GM12872 (cell line): ENCODE measurements at regions not wholly inside any gene's neighbourhood (a gene's known extent, or its start where the extent isn't known, plus 50 kb on each side); places are given as distances from the start of the nearest gene placed in this dataset.

Experiments
- TF ChIP-seq, protein P1 (sequence below): IDR thresholded peaks from 3 replicates; pipeline ENCODE4 v1.5.1; 2011; ENCODE audit warnings: low read depth, mild to moderate bottlenecking, low read length, moderate library complexity; ENCODE audit not compliant: insufficient read depth

GRCh38 chr2:2981000-2981399 lies 396.6 kb downstream of the EIPR1 start:
- TF ChIP-seq, protein P1, sequence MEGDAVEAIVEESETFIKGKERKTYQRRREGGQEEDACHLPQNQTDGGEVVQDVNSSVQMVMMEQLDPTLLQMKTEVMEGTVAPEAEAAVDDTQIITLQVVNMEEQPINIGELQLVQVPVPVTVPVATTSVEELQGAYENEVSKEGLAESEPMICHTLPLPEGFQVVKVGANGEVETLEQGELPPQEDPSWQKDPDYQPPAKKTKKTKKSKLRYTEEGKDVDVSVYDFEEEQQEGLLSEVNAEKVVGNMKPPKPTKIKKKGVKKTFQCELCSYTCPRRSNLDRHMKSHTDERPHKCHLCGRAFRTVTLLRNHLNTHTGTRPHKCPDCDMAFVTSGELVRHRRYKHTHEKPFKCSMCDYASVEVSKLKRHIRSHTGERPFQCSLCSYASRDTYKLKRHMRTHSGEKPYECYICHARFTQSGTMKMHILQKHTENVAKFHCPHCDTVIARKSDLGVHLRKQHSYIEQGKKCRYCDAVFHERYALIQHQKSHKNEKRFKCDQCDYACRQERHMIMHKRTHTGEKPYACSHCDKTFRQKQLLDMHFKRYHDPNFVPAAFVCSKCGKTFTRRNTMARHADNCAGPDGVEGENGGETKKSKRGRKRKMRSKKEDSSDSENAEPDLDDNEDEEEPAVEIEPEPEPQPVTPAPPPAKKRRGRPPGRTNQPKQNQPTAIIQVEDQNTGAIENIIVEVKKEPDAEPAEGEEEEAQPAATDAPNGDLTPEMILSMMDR, result no peak

- TF ChIP-seq, protein P1, result no peak
Measured at GRCh38 chr2:2974982-2975381, 402.6 kb downstream of the EIPR1 start.

GRCh38 chr2:2960441-2961133 lies 417.0 kb downstream of the EIPR1 start:
- TF ChIP-seq, protein P1, result no peak

DNA sequence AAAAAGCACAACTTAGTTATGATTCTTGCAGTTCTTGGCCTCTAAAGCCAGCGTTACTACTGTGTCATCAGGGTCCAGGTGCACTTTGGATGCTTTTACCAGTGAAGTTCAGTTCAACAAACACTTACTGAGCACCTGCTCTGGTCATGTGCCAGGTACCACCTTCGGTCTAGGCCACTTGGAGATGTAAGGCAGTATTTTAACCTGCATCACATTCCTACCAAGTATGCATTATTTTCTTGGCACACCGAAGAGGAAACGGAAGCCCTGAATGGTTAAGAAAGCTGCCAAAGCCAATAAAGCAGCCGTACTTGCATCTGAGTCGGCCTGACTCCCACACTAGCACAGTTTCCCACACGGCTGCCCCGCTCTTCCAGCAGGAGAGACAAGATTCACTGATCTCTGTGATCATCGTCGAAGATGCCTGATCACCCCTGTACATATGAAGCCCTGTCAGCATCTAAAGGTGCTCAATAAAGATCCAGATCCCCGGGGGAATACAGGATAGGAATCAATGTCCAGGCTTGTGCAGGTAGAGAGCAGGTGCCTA lies 427.1 kb downstream of the EIPR1 start:
- TF ChIP-seq, protein P1, result no peak

- TF ChIP-seq, protein P1, result no peak
Measured at GRCh38 chr2:2947406-2947805, 430.2 kb downstream of the EIPR1 start.

- TF ChIP-seq, protein P1, result no peak
Measured at GRCh38 chr2:2942906-2943305, 434.7 kb downstream of the EIPR1 start.

- TF ChIP-seq, protein P1, result no peak
Measured at GRCh38 chr2:2942225-2942624, 435.4 kb downstream of the EIPR1 start.
